ENCODE measurements at regions not wholly inside any gene's neighbourhood (a gene's known extent, or its start where the extent isn't known, plus 50 kb on each side); places are given as distances from the start of the nearest gene placed in this dataset.

DNA sequence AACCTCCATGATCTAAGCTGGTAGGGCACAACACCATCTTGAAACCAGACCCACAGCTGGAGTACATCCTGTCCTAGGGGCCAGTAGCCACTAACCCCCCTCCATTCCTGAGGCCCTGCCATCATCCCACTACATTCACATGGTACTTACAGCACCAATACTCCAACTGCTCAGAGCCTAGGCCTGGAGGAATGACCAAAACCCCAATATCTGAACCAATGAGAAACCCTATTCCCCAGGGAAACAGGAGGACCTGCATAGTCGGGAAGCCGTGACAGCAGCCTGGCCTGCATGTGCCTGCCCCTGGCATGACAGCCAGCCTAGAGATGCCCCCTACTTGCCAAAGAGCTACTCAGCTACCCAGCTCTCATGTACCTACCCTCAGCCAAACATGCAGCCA lies 65.4 kb upstream of the DMRT1 start (continued):
- TF ChIP-seq, protein P1, sequence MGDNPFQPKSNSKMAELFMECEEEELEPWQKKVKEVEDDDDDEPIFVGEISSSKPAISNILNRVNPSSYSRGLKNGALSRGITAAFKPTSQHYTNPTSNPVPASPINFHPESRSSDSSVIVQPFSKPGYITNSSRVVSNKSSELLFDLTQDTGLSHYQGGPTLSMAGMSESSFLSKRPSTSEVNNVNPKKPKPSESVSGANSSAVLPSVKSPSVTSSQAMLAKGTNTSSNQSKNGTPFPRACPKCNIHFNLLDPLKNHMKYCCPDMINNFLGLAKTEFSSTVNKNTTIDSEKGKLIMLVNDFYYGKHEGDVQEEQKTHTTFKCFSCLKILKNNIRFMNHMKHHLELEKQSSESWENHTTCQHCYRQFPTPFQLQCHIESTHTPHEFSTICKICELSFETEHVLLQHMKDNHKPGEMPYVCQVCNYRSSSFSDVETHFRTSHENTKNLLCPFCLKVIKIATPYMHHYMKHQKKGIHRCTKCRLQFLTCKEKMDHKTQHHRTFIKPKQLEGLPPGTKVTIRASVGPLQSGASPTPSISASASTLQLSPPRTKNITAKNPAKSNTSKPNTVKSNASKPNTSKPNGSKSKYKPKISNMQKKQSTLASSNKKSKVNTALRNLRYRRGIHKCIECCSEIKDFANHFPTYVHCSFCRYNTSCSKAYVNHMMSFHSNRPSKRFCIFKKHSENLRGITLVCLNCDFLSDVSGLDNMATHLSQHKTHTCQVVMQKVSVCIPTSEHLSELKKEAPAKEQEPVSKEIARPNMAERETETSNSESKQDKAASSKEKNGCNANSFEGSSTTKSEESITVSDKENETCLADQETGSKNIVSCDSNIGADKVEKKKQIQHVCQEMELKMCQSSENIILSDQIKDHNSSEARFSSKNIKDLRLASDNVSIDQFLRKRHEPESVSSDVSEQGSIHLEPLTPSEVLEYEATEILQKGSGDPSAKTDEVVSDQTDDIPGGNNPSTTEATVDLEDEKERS (CRISPR knock-in tag; IDR thresholded peaks at IDR 0.05) = no peak
- TF ChIP-seq SPEN (CRISPR knock-in tag; IDR thresholded peaks at IDR 0.05; ENCODE audit: low read depth) (no peak), ZNF841 (CRISPR knock-in tag; IDR thresholded peaks at IDR 0.05; ENCODE audit: borderline replicate concordance) (no peak), ERF (CRISPR knock-in tag; IDR thresholded peaks at IDR 0.05) (no peak), CHD2 (IDR thresholded peaks at IDR 0.05; ENCODE audit: low read depth, low read length) (no peak), NR2F6 (IDR thresholded peaks at IDR 0.05) (no peak), NR2F6 (CRISPR knock-in tag; IDR thresholded peaks at IDR 0.05) (no peak), HNRNPK (IDR thresholded peaks at IDR 0.05; ENCODE audit: low read depth, low read length, poor library complexity, severe bottlenecking) (no peak), ZNF331 (CRISPR knock-in tag; IDR thresholded peaks at IDR 0.05) (no peak)
- TF ChIP-seq, protein P2, sequence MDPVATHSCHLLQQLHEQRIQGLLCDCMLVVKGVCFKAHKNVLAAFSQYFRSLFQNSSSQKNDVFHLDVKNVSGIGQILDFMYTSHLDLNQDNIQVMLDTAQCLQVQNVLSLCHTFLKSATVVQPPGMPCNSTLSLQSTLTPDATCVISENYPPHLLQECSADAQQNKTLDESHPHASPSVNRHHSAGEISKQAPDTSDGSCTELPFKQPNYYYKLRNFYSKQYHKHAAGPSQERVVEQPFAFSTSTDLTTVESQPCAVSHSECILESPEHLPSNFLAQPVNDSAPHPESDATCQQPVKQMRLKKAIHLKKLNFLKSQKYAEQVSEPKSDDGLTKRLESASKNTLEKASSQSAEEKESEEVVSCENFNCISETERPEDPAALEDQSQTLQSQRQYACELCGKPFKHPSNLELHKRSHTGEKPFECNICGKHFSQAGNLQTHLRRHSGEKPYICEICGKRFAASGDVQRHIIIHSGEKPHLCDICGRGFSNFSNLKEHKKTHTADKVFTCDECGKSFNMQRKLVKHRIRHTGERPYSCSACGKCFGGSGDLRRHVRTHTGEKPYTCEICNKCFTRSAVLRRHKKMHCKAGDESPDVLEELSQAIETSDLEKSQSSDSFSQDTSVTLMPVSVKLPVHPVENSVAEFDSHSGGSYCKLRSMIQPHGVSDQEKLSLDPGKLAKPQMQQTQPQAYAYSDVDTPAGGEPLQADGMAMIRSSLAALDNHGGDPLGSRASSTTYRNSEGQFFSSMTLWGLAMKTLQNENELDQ (CRISPR knock-in tag; IDR thresholded peaks at IDR 0.05; ENCODE audit: borderline replicate concordance) = no peak

Data from HepG2 (cell line).